Hepatocyte (in vitro differentiated cells): ENCODE measurements at regions not wholly inside any gene's neighbourhood (a gene's known extent, or its start where the extent isn't known, plus 50 kb on each side); places are given as distances from the start of the nearest gene placed in this dataset.

Source experiments
- EZH2 ChIP-seq: fragments of 200-600 bp; sonication (generic); IDR thresholded peaks from 2 replicates; pipeline ENCODE4 v1.6.1; 2016; ENCODE audit warnings: antibody characterized with exemption, mild to moderate bottlenecking, borderline replicate concordance
- EZH2phosphoT487 ChIP-seq: fragments of 200-600 bp; sonication (generic); IDR thresholded peaks from one replicate; pipeline ENCODE4 v1.6.1; 2018; ENCODE audit warnings: antibody characterized with exemption, mild to moderate bottlenecking, low read depth, moderate library complexity; ENCODE audit not compliant: unreplicated experiment, severe bottlenecking
- TF ChIP-seq, protein P1 (sequence below): fragments of 200-600 bp; sonication (generic); IDR thresholded peaks from 2 replicates; pipeline ENCODE4 v1.5.1; 2016; ENCODE audit warnings: antibody characterized with exemption, mild to moderate bottlenecking; ENCODE audit not compliant: poor library complexity

DNA sequence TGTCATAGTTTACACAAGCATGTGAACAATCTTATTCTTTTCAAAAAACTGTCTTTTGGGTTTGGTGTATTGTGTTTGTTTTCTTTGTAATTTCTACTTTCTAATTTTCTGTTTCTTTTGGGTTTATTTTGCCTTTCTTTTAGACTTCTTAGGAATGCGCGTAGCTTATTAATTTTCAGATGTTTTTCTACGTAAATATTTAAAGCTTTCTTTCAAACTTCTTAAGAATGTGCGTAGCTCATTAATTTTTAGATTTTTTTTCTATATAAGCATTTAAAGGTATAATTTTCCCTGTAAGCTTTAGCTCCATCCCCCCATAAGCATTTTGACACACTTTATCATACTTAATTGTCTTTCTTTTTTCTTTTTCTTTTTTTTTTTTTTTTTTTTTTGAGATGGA lies 55.2 kb downstream of the RAD54L2 start:
- TF ChIP-seq, protein P1, sequence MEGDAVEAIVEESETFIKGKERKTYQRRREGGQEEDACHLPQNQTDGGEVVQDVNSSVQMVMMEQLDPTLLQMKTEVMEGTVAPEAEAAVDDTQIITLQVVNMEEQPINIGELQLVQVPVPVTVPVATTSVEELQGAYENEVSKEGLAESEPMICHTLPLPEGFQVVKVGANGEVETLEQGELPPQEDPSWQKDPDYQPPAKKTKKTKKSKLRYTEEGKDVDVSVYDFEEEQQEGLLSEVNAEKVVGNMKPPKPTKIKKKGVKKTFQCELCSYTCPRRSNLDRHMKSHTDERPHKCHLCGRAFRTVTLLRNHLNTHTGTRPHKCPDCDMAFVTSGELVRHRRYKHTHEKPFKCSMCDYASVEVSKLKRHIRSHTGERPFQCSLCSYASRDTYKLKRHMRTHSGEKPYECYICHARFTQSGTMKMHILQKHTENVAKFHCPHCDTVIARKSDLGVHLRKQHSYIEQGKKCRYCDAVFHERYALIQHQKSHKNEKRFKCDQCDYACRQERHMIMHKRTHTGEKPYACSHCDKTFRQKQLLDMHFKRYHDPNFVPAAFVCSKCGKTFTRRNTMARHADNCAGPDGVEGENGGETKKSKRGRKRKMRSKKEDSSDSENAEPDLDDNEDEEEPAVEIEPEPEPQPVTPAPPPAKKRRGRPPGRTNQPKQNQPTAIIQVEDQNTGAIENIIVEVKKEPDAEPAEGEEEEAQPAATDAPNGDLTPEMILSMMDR: no peak
- no peak for TF ChIP-seq EZH2
- TF ChIP-seq EZH2phosphoT487: no peak
